ENCODE measurements at regions not wholly inside any gene's neighbourhood (a gene's known extent, or its start where the extent isn't known, plus 50 kb on each side); places are given as distances from the start of the nearest gene placed in this dataset.
"Not testable (repeated sequence)": the region's sequence is repeated elsewhere in the genome, so short reads cannot be mapped to it uniquely, and the experiment has no call there.

- DNase-seq (ENCODE audit: low spot score) (no peak), ATAC-seq (no peak)
Observed at GRCh38 chr2:154963511-154963910, 265.0 kb downstream of the KCNJ3 start.

DNA sequence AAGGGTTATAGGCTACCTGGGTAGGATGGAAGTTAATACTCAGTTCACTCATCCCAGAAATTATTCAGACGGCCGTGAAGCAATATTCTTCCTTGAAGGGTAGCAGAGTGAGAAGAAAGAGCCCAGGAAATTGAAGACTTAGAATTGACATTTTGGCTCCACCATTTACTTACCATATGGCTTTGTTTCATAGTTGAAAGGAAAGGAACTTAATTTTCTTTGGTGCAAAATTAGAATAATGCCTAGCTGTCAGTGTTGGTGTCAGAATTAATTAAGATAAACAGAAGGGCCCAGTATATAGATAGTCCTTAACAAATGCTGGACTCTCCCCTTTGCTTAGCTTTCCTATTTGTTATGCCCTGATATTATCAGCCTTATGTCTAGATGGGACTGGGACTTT, 263.2 kb downstream of the KCNJ3 start:
- ATAC-seq (no peak), DNase-seq (ENCODE audit: low spot score) (no peak)

DNA sequence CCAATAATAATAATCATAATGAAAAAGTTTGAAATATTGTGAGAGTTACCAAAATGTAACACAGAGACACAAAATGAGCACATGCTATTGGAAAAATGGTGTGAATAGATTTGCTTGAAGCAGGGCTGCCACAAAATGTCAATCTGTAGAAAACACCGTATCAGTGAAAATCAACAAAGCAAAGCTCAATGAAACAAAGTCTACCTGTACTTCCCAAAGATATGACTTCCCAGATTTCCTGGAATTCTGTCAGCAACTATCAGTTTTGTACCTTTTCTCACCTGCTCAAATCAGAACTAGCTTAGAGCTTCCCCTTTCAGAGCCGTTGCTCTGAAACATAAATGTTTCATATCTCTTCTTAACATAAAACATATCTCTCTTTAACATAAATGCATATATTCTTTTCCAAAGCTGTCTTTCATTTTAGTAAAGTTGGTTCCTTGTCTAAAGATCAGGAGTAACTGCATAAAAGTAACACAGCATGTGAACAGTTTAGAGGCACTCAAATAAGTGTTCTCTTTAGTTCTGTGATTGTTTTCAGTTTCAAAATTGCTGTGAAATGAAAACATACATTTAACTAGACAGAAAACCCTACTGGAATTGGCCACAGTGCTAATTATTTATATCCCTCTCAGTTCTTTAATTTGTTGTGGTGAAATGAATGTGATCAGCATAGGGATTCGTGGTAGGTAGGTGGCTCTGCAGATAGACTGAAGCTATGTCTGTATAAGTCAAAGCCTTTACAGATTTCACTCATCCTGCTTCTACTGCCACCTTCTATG, 262.5 kb downstream of the KCNJ3 start:
- DNase-seq (ENCODE audit: low spot score): no peak
- peak; percentile 26 for ATAC-seq

DNA sequence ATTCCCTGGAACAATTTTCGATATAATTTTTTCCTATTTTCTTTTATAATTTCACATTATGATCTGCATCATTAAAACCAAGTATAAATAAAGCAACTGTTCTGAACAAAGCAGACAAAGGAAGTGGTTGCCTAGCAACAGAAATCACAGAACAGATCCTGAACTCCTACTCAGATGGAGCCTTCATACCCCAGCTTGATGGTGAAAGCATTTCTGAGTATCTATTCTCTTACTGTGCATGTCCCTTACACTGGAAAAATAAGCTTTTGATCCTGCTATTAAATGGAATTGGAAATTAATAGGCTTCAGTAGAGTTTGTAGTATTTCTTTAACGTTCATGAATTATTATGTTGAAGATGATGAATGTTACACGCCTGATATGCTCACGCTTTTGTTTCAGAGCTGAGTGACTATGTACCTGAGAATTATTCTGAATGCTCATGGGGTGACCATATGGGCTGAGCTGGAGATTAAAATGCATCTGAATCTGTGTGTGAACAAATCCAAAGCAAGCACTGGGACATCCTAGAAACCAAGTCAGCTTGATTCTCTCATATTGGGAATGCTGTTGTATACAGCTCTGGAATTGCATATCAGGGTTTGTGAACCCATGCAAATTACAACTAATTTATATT, 254.0 kb downstream of the KCNJ3 start:
- DNase-seq (ENCODE audit: low spot score) (no peak), ATAC-seq (no peak)

DNA sequence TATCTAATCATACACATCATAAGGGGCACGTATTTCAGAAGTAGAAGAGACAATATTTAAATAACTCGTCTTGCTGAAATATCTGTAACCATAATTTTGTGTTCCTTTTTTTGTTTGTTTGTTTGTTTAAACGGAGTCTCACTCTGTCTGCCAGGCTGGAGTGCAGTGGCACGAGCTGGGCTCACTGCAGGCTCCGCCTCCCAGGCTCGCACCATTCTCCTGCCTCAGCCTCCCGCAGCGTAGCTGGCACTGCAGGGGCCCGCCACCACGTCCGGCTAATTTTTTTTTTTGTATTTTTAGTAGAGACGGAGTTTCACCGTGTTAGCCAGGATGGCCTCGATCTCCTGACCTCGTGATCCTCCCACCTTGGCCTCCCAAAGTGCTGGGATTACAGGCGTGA, 248.9 kb downstream of the KCNJ3 start:
- ATAC-seq; DNase-seq (ENCODE audit: low spot score): not testable (repeated sequence)

- DNase-seq (ENCODE audit: low spot score) (no peak), ATAC-seq (no peak)
Observed at GRCh38 chr2:154945984-154946383, 247.5 kb downstream of the KCNJ3 start.

DNA sequence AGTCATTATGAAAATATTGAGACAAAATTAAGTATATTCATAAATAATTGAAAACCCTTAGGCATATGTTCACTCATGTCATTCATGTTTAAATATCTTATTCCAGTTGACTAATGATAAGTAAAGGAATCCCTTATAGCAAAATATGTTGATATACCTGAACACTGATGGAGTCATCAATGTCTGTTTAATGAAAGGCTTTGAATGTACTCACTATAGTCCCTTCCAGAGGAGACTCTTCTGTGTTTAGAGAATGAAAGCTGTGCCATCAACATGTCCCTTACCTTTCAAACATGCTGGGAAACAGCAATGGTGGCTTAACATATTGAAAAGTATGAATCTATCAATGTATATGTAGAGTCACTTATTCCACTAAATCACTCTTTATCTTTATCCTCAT, 242.9 kb downstream of the KCNJ3 start:
- no peak for DNase-seq (ENCODE audit: low spot score)
- ATAC-seq: no peak

DNA sequence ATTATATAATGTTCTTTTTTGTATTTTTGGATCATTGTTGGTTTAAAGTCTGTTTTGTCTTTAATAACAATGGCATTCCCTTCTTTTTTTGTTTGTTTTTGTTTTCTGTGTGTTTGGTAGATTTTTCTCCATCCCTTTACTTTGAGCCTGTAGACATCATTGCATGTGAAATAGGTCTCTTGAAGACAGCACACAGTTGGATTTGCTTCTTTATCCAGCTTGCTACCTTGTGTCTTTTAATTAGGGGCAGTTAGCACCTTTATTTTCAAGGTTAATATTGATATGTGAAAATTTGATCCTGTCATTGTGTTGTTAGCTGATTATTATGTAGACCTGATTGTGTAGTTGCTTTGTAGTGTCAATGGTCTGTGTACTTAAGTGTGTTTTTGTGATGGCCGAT, 235.7 kb downstream of the KCNJ3 start:
- ATAC-seq (no peak), DNase-seq (ENCODE audit: low spot score) (no peak)

DNA sequence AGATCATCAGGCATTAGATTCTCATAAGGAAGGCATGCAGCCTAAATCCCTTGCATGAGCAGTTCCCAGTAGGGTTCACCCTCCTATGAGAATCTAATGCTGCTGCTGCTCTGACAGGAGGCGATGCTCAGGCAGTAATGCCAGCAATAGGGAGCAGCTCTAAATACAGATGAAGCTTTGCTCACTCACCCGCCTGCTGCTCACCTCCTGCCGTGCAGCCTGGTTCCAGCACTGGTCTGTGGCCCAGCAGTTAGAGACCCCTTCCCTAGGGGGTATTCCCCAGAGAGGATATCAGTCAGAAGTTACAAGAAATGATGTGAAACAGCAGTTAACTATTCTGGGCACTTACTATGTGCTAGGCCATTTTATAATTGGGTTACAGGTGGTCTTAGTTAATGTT, 226.0 kb downstream of the KCNJ3 start:
- ATAC-seq: no peak
- DNase-seq (ENCODE audit: low spot score): no peak

DNA sequence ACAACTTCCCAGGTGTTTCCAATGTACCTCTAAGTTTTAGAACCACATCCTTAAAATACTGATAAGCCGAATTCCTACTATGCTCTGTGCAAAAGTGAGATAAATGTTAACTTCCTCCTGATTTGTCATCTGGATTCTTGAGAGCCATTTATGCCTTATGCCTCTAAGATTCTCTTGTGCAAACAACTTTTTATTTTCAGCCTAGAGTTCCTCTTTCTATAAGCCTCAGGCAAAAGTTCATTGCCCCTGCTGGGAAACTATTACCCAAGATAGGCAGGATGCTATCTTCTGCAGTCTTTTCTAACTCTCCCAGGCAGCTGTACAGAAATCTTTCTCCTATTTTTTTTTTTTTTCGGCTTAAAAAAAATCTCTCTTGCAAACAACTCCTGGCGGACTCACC, 216.1 kb downstream of the KCNJ3 start:
- ATAC-seq: peak; percentile 33
- DNase-seq (ENCODE audit: low spot score): no peak

DNA sequence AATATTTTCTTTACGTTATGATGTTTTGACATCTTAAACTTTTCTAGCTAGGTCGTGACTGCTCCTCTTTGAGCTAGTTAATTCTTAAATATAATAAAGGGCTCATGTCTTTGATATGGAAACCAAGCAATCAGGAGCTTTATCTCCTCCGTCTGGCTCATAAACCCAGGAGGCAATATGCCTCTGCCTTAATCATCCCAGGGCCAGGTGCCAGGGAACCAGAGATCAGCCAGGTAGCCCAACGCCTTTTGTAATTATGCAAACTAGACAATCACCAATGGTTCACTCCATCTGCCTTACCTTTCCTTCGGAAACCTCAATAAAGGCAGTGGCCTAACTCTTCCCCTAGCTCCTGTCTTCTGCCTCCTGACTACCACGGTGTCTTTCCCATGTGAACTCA, 213.7 kb downstream of the KCNJ3 start:
- DNase-seq (ENCODE audit: low spot score) (no peak), ATAC-seq (no peak)

DNA sequence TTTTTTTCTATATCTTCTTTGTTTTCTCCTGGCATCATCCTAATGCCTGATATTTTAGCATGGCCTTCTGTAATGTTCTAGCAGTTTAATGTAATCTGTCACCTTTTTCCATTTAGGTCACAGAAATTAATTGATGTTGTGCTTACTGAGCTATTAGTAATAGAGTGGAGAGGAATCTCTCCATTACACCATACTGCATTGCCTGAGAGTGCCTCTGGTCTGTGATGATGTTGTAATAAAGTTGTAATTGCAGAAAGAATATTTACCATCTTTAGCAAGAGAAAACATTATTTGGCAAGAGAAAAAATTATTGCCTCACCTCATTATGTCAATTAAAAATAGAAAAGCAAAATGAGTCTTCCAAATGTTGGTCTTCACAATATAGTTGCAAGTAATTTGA, 213.2 kb downstream of the KCNJ3 start:
- no peak for ATAC-seq
- DNase-seq (ENCODE audit: low spot score): no peak

DNA sequence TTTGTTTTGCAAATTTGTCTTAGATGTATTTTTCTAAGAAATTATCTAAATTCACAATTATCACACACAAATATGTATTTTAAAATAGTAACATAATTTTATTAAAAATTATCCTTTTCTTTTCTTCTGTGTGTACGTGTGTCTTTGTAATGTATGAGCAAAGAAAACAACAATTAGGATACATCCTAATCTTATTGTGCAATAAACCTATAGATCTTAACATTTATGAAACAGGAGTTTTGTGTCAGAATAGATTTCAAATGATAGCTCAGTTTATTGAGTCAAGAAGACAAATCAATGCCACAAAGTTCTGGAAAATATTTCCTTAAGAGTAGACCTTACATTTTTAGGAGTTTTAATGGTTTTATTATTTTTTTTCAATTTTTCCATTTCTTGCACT, 212.2 kb downstream of the KCNJ3 start:
- DNase-seq (ENCODE audit: low spot score) (no peak), ATAC-seq (no peak)

GRCh38 chr2:154908327-154908726, 209.8 kb downstream of the KCNJ3 start:
- ATAC-seq (no peak), DNase-seq (ENCODE audit: low spot score) (no peak)
